Mesendoderm (in vitro differentiated cells): ENCODE measurements at regions not wholly inside any gene's neighbourhood (a gene's known extent, or its start where the extent isn't known, plus 50 kb on each side); places are given as distances from the start of the nearest gene placed in this dataset.
A peak's percentile ranks its signal among the peaks of the same experiment; 100 is the strongest.

Source experiments
- DNase-seq: peaks from one replicate; pipeline ENCODE4 v3.0.0; 2013
- H2AK5ac ChIP-seq: 2 replicates; pipeline ENCODE4 v1.6.1; 2013; ENCODE audit warnings: low read length, inconsistent platforms
- H2BK120ac ChIP-seq: 2 replicates; pipeline ENCODE4 v1.6.1; 2013; ENCODE audit warnings: low read depth, mild to moderate bottlenecking, low read length, moderate library complexity, mixed read lengths
- H2BK15ac ChIP-seq: replicated peaks from 2 replicates; pipeline ENCODE4 v1.6.1; 2013; ENCODE audit warnings: low read depth, mild to moderate bottlenecking, moderate library complexity
- H2BK5ac ChIP-seq: 2 replicates; pipeline ENCODE4 v1.6.1; 2013; ENCODE audit warnings: low read length, inconsistent platforms
- H3K18ac ChIP-seq: 2 replicates; pipeline ENCODE4 v1.6.1; 2013; ENCODE audit warnings: mild to moderate bottlenecking, low read length, mixed read lengths
- H3K23ac ChIP-seq: one replicate; pipeline ENCODE4 v1.6.1; 2013; ENCODE audit warnings: low read length
- H3K27ac ChIP-seq: 2 replicates; pipeline ENCODE4 v1.5.1; 2013; ENCODE audit warnings: low read depth, mild to moderate bottlenecking, inconsistent platforms, low read length, moderate library complexity
- H3K27me3 ChIP-seq: 2 replicates; pipeline ENCODE4 v1.6.1; 2013; ENCODE audit warnings: low read length, control low read depth, mild to moderate bottlenecking, inconsistent platforms; ENCODE audit not compliant: insufficient read depth, poor library complexity
- H3K36me3 ChIP-seq: 2 replicates; pipeline ENCODE4 v1.6.1; 2013; ENCODE audit warnings: low read length, inconsistent platforms; ENCODE audit not compliant: control insufficient read depth, insufficient read depth
- H3K4ac ChIP-seq: one replicate; pipeline ENCODE4 v1.6.1; 2013; ENCODE audit warnings: low read depth, mild to moderate bottlenecking, low read length, moderate library complexity
- H3K4me1 ChIP-seq: 2 replicates; pipeline ENCODE4 v1.6.1; 2013; ENCODE audit warnings: low read depth, low read length, inconsistent platforms; ENCODE audit not compliant: control insufficient read depth
- H3K4me2 ChIP-seq: 2 replicates; pipeline ENCODE4 v1.6.1; 2013; ENCODE audit warnings: low read length
- H3K4me3 ChIP-seq: 2 replicates; pipeline ENCODE4 v1.5.1; 2013; ENCODE audit warnings: mild to moderate bottlenecking, low read length
- H3K56ac ChIP-seq: one replicate; pipeline ENCODE4 v1.6.1; 2013; ENCODE audit warnings: low read length
- H3K79me1 ChIP-seq: 2 replicates; pipeline ENCODE4 v1.6.1; 2013; ENCODE audit warnings: low read length, inconsistent platforms
- H3K79me2 ChIP-seq: 2 replicates; pipeline ENCODE4 v1.6.1; 2013; ENCODE audit warnings: mild to moderate bottlenecking, low read length; ENCODE audit not compliant: control insufficient read depth, insufficient read depth
- H3K9ac ChIP-seq: 2 replicates; pipeline ENCODE4 v1.6.1; 2013; ENCODE audit warnings: low read length, inconsistent platforms
- H4K5ac ChIP-seq: one replicate; pipeline ENCODE4 v1.6.1; 2013; ENCODE audit warnings: low read length
- H4K8ac ChIP-seq: one replicate; pipeline ENCODE4 v1.6.1; 2013; ENCODE audit warnings: low read depth, mild to moderate bottlenecking, control low read depth, low read length, moderate library complexity
- WGBS: extraction: QIAGEN DNeasy Blood & Tissue Kit; methylation state at CpG from one replicate; pipeline ENCODE4 v1.1.7; 2013; ENCODE audit warnings: low lambda C conversion rate, missing lambda C conversion rate; ENCODE audit not compliant: insufficient coverage; ENCODE audit errors: extremely low coverage; 5-methylcytosine and 5-hydroxymethylcytosine counted together

GRCh38 chr7:16350634-16351033 lies 70.7 kb downstream of the CRPPA start:
- Histone ChIP-seq H3K56ac (no peak overlapping the region), H2BK120ac (no peak overlapping the region), H3K18ac (no peak overlapping the region), H3K79me2 (no peaks in the 10 kb centered on the region), H3K79me1 (no peaks in the 10 kb centered on the region), H4K5ac (no peak overlapping the region), H2BK5ac (no peak overlapping the region), H2BK15ac (no peak overlapping the region), H3K4ac (no peak overlapping the region), H3K4me1 (no peaks in the 10 kb centered on the region), H3K23ac (no peak overlapping the region), H3K27me3 (no peaks in the 10 kb centered on the region), H3K9ac (no peak overlapping the region), H3K27ac (no peak overlapping the region), H3K4me2 (no peak overlapping the region), H2AK5ac (no peak overlapping the region), H3K36me3 (no peaks in the 10 kb centered on the region), H4K8ac (no peak overlapping the region), H3K4me3 (no peak overlapping the region)
- no peak for DNase-seq
- no CpG with 5 or more reads among the region's 2 CpGs for WGBS

- no peak overlapping the region for H4K8ac ChIP-seq
These were observed 73.1 kb downstream of the CRPPA start for GRCh38 chr7:16348251-16348650.

GRCh38 chr7:16347827-16348192 lies 73.5 kb downstream of the CRPPA start:
- Histone ChIP-seq H3K9ac (no peak overlapping the region), H2BK5ac (no peak overlapping the region), H3K4me1 (no peaks in the 10 kb centered on the region), H3K56ac (no peak overlapping the region), H3K18ac (peak overlapping the region; percentile 20), H3K4me2 (no peak overlapping the region), H2BK120ac (no peak overlapping the region), H3K27me3 (no peaks in the 10 kb centered on the region), H3K23ac (no peak overlapping the region), H4K8ac (no peak overlapping the region), H3K27ac (no peak overlapping the region), H2BK15ac (no peak overlapping the region), H3K79me1 (no peaks in the 10 kb centered on the region), H3K4ac (no peak overlapping the region), H2AK5ac (no peak overlapping the region), H4K5ac (no peak overlapping the region), H3K36me3 (no peaks in the 10 kb centered on the region), H3K79me2 (no peaks in the 10 kb centered on the region), H3K4me3 (no peak overlapping the region)
- peak; percentile 15 for DNase-seq
- no CpG with 5 or more reads among the region's 1 CpG for WGBS

More at GRCh38 chr7:16348251-16348650, 73.1 kb downstream of the CRPPA start:
- WGBS, result no CpG with 5 or more reads among the region's 4 CpGs
- Histone ChIP-seq H3K4me1 (no peaks in the 10 kb centered on the region), H4K5ac (no peak overlapping the region), H3K27me3 (no peaks in the 10 kb centered on the region), H3K4me2 (no peak overlapping the region), H3K18ac (no peak overlapping the region), H3K56ac (no peak overlapping the region), H3K36me3 (no peaks in the 10 kb centered on the region), H3K27ac (no peak overlapping the region), H3K23ac (no peak overlapping the region), H3K4ac (no peak overlapping the region), H3K79me1 (no peaks in the 10 kb centered on the region), H3K9ac (no peak overlapping the region), H3K4me3 (no peak overlapping the region), H3K79me2 (no peaks in the 10 kb centered on the region), H2BK15ac (no peak overlapping the region), H2BK5ac (no peak overlapping the region), H2BK120ac (no peak overlapping the region), H2AK5ac (no peak overlapping the region)
- DNase-seq, result no peak

GRCh38 chr7:16347066-16347826 lies 74.1 kb downstream of the CRPPA start:
- no peaks in the 10 kb centered on the region for H3K79me2 ChIP-seq
- no peaks in the 10 kb centered on the region for H3K27me3 ChIP-seq
- no peak overlapping the region for H2AK5ac ChIP-seq
- no CpG with 5 or more reads among the region's 1 CpG for whole genome bisulfite sequencing
- H3K36me3 ChIP-seq, result no peaks in the 10 kb centered on the region
- H3K18ac ChIP-seq, result peak overlapping the region; percentile 20
- no peak overlapping the region for H4K8ac ChIP-seq
- H3K56ac ChIP-seq, result no peak overlapping the region
- no peak for DNase-seq
- no peak overlapping the region for H2BK15ac ChIP-seq
- no peak overlapping the region for H2BK120ac ChIP-seq
- H2BK5ac ChIP-seq, result no peak overlapping the region
- H3K4ac ChIP-seq, result no peak overlapping the region
- H3K4me3 ChIP-seq, result no peak overlapping the region
- H4K5ac ChIP-seq, result no peak overlapping the region
- H3K9ac ChIP-seq, result no peak overlapping the region
- H3K23ac ChIP-seq, result no peak overlapping the region
- H3K27ac ChIP-seq, result no peak overlapping the region
- no peaks in the 10 kb centered on the region for H3K4me1 ChIP-seq
- no peaks in the 10 kb centered on the region for H3K79me1 ChIP-seq
- no peak overlapping the region for H3K4me2 ChIP-seq

- no peak overlapping the region for H3K27ac ChIP-seq
- H3K4me1 ChIP-seq, result no peaks in the 10 kb centered on the region
These were observed 75.1 kb downstream of the CRPPA start for GRCh38 chr7:16345979-16346958.

More at GRCh38 chr7:16345979-16346958, 75.1 kb downstream of the CRPPA start:
- Histone ChIP-seq H3K4me2 (no peak overlapping the region), H3K56ac (no peak overlapping the region), H2BK5ac (no peak overlapping the region), H3K36me3 (no peaks in the 10 kb centered on the region), H3K27me3 (no peaks in the 10 kb centered on the region), H3K9ac (no peak overlapping the region), H4K8ac (no peak overlapping the region), H3K4ac (no peak overlapping the region), H3K79me2 (no peaks in the 10 kb centered on the region), H3K79me1 (no peaks in the 10 kb centered on the region), H2BK15ac (no peak overlapping the region), H3K4me3 (no peak overlapping the region), H3K23ac (no peak overlapping the region), H2AK5ac (no peak overlapping the region), H3K18ac (no peak overlapping the region), H2BK120ac (no peak overlapping the region), H4K5ac (no peak overlapping the region)
- DNase-seq, result peak; percentile 38
- WGBS, result no CpG with 5 or more reads among the region's 5 CpGs
